DND-41 (cell line): ENCODE measurements at regions not wholly inside any gene's neighbourhood (a gene's known extent, or its start where the extent isn't known, plus 50 kb on each side); places are given as distances from the start of the nearest gene placed in this dataset.
"Not testable (repeated sequence)": the region's sequence is repeated elsewhere in the genome, so short reads cannot be mapped to it uniquely, and the experiment has no call there.

Experiments
- ATAC-seq: fragments of 200-7000 bp; cut with Tn5 transposase; 3 replicates; pipeline ENCODE4 v1.9.1; 2021; ENCODE audit warnings: low read depth; ENCODE audit not compliant: insufficient read depth
- DNase-seq: peaks from one replicate; pipeline ENCODE4 v3.0.0-alpha.2; 2020
- H2AFZ ChIP-seq: 2 replicates; pipeline ENCODE4 v1.6.0; 2012; ENCODE audit warnings: low read depth, low read length
- H3K27ac ChIP-seq: 2 replicates; pipeline ENCODE4 v1.5.1; 2012; ENCODE audit warnings: low read length, inconsistent platforms
- H3K27me3 ChIP-seq: fragments of 200-600 bp; sonication (generic); 2 replicates; pipeline ENCODE4 v1.6.0; 2012; ENCODE audit warnings: low read length, mild to moderate bottlenecking, inconsistent platforms; ENCODE audit not compliant: insufficient read depth, poor library complexity
- H3K36me3 ChIP-seq: 2 replicates; pipeline ENCODE4 v1.5.1; 2012; ENCODE audit warnings: low read length, inconsistent platforms; ENCODE audit not compliant: insufficient read depth
- H3K4me1 ChIP-seq: 2 replicates; pipeline ENCODE4 v1.5.1; 2012; ENCODE audit warnings: mild to moderate bottlenecking, low read length; ENCODE audit not compliant: insufficient read depth
- H3K4me2 ChIP-seq: 2 replicates; pipeline ENCODE4 v1.6.0; 2012; ENCODE audit warnings: mild to moderate bottlenecking, moderate library complexity, low read length, inconsistent platforms; ENCODE audit not compliant: insufficient read depth
- H3K4me3 ChIP-seq, 2 experiments: fragments of 200-600 bp in 1 of 2; shearing (Covaris generic) in 1 of 2; 2 replicates each; pipeline ENCODE4 v1.5.1; 2012 to 2016; ENCODE audit warnings: inconsistent platforms in 2 of 2, low read length in 2 of 2, mild to moderate bottlenecking in 2 of 2, low read depth in 1 of 2, moderate library complexity in 1 of 2
- H3K79me2 ChIP-seq: 2 replicates; pipeline ENCODE4 v1.6.0; 2012; ENCODE audit warnings: low read length, inconsistent platforms; ENCODE audit not compliant: insufficient read depth
- H3K9ac ChIP-seq: 2 replicates; pipeline ENCODE4 v1.6.0; 2012; ENCODE audit warnings: low read depth, mild to moderate bottlenecking, inconsistent platforms, low read length, moderate library complexity
- H3K9me3 ChIP-seq: 2 replicates; pipeline ENCODE4 v1.5.1; 2012; ENCODE audit warnings: low read length, moderate library complexity, mild to moderate bottlenecking, inconsistent platforms; ENCODE audit not compliant: insufficient read depth, severe bottlenecking
- H4K20me1 ChIP-seq: 2 replicates; pipeline ENCODE4 v1.6.0; 2012; ENCODE audit warnings: low read length; ENCODE audit not compliant: insufficient read depth
- CTCF ChIP-seq: IDR thresholded peaks from 2 replicates; pipeline ENCODE4 v1.5.1; 2012; ENCODE audit warnings: borderline replicate concordance, low read length, moderate library complexity, mild to moderate bottlenecking; ENCODE audit not compliant: poor library complexity, severe bottlenecking; ENCODE audit errors: extremely low read depth
- EZH2 ChIP-seq: IDR thresholded peaks from 3 replicates; pipeline ENCODE4 v1.6.1; 2012; ENCODE audit warnings: borderline replicate concordance, low read depth, mild to moderate bottlenecking, moderate library complexity, low read length, inconsistent platforms; ENCODE audit not compliant: severe bottlenecking

GRCh38 chr21:35982717-35983116, 77.6 kb downstream of the SETD4 start:
- H3K4me2 ChIP-seq: no peak overlapping the region
- H3K79me2 ChIP-seq: no peaks in the 10 kb centered on the region
- H2AFZ ChIP-seq: no peak overlapping the region
- H3K27me3 ChIP-seq: peaks cover 13% of the 10 kb centered on the region
- DNase-seq (no peak), ATAC-seq (no peak)
- H3K4me3 ChIP-seq: no peak overlapping the region
- TF ChIP-seq CTCF (no peak), EZH2 (no peak)
- no peaks in the 10 kb centered on the region for H3K4me1 ChIP-seq
- H3K9ac ChIP-seq: no peak overlapping the region
- peaks cover 6% of the 10 kb centered on the region for H3K9me3 ChIP-seq
- no peaks in the 10 kb centered on the region for H3K36me3 ChIP-seq
- H4K20me1 ChIP-seq: no peaks in the 10 kb centered on the region; the same call in 1 of the 2 replicates
- no peak overlapping the region for H3K27ac ChIP-seq

GRCh38 chr21:35981514-35982070, 78.7 kb downstream of the SETD4 start:
- peaks cover 9% of the 10 kb centered on the region for H3K9me3 ChIP-seq
- H3K4me3 ChIP-seq: no peak overlapping the region
- no peak for ATAC-seq
- no peak for DNase-seq
- H4K20me1 ChIP-seq: no peaks in the 10 kb centered on the region; the same call in 1 of the 2 replicates
- H3K4me1 ChIP-seq: no peaks in the 10 kb centered on the region
- no peak overlapping the region for H3K4me2 ChIP-seq
- H3K36me3 ChIP-seq: no peaks in the 10 kb centered on the region
- TF ChIP-seq CTCF: no peak
- TF ChIP-seq EZH2: no peak
- no peak overlapping the region for H3K27ac ChIP-seq
- H3K9ac ChIP-seq: no peak overlapping the region
- no peaks in the 10 kb centered on the region for H3K79me2 ChIP-seq
- no peak overlapping the region for H2AFZ ChIP-seq
- H3K27me3 ChIP-seq: peaks cover 13% of the 10 kb centered on the region

DNA sequence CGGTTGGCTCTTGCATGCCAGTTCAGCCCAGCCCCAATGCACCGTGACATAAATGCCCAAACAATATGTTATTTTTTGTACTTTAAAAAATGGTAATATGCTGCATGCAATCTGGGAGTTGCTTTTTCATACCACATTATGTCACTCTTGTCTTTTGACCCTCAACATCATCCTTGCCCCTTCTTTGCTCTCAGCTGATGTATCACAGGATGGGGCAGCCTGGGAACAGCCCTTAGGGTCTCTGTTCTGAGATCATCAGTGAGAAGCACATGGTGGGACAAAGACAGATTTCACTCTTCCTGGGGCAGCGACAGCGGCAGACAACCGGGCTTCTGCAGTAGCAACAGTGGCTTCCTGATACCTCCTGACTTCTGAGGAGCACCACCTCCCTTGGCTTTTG, 79.5 kb downstream of the SETD4 start:
- TF ChIP-seq EZH2: no peak
- TF ChIP-seq CTCF: no peak
- no peak overlapping the region for H3K27ac ChIP-seq
- no peak overlapping the region for H3K4me2 ChIP-seq
- peaks cover 15% of the 10 kb centered on the region for H3K27me3 ChIP-seq
- no peak for ATAC-seq
- no peak overlapping the region for H3K9ac ChIP-seq
- H3K9me3 ChIP-seq: peaks cover 9% of the 10 kb centered on the region
- DNase-seq: no peak
- H3K79me2 ChIP-seq: no peaks in the 10 kb centered on the region
- no peaks in the 10 kb centered on the region for H3K4me1 ChIP-seq
- H2AFZ ChIP-seq: no peak overlapping the region
- no peaks in the 10 kb centered on the region for H4K20me1 ChIP-seq
- H3K36me3 ChIP-seq: no peaks in the 10 kb centered on the region
- no peak overlapping the region for H3K4me3 ChIP-seq

DNA sequence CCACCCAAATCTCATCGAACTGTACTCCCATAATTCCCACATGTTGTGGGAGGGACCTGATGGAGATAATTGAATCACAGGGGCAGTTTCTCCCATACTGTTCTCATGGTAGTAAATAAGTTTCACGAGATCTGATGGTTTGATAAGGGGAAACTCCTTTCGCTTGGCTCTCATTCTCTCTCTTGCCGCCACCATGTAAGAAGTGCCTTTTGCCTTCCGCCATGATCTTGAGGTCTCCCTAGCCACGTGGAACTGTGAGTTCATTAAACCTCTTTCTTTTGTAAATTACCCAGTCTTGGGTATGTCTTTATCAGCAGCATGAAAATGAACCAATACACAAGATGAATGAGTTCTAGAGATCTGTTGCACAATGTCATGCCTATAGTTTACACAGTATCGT, 82.5 kb downstream of the SETD4 start:
- not testable (repeated sequence) for ATAC-seq, H2AFZ ChIP-seq, H3K27ac ChIP-seq, H3K9ac ChIP-seq, H3K79me2 ChIP-seq, H3K4me2 ChIP-seq, H3K9me3 ChIP-seq, DNase-seq, H3K4me3 ChIP-seq, H3K36me3 ChIP-seq, H3K4me1 ChIP-seq, H4K20me1 ChIP-seq
- H3K27me3 ChIP-seq: peaks cover 23% of the 10 kb centered on the region
